ENCODE measurements at regions not wholly inside any gene's neighbourhood (a gene's known extent, or its start where the extent isn't known, plus 50 kb on each side); places are given as distances from the start of the nearest gene placed in this dataset.

DNA sequence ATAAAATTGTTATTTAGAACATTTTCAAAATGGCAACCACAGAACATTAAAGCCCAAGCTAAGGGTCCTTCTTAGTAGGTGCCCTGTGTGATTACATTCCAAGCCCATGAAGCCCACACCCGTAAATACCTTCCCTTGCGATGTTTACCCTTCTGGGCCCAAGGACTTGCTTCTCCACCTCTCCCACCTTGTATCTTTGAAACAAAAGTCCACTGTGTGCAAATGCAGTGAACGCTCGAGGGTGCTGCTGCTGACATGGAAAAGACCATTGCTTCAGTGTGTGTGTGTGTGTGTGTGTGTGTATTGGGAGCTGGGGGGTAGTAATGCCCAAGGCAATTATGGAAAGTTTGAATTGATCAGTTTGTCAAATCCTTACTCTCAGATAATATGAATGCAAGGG is 298.1 kb downstream of the TGFB2 start:
- Histone ChIP-seq H3K36me3 (ENCODE audit: control insufficient read depth, insufficient read depth, low read length, severe bottlenecking) (no peaks in the 10 kb centered on the region), H3K9ac (ENCODE audit: low read length) (no peak overlapping the region), H3K27me3 (replicated peaks; ENCODE audit: control insufficient read depth, insufficient read depth, low read length) (no peaks in the 10 kb centered on the region), H3K9me3 (ENCODE audit: control insufficient read depth, low read length) (no peaks in the 10 kb centered on the region), H3K4me1 (ENCODE audit: control insufficient read depth, insufficient read depth, low read length) (peaks cover 14% of the 10 kb centered on the region), H3K4me3 (ENCODE audit: low read length) (no peak overlapping the region)
- DNase-seq (ENCODE audit: low read depth), result no peak

DNA sequence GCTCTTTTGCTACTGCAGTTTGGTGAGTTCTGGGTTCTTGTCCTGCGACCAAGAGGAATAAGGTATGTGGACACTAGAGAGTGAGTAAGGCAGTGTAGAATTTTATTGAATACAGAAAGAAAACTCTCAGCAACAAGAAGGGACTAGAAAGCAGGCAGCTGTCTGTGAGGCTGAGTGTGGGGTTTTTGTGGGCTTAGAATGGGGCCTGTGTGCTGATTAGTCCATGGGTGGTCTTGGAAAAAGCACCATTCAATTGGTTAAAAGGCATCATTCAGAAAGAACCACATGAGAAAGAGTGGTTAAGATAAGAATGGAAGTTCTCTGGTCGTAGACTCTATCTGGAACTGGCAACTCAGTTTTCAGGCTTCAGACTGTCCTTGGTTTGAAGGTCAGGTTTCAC is 298.8 kb downstream of the TGFB2 start:
- no peak overlapping the region for H3K4me3 ChIP-seq (ENCODE audit: low read length)

DNA sequence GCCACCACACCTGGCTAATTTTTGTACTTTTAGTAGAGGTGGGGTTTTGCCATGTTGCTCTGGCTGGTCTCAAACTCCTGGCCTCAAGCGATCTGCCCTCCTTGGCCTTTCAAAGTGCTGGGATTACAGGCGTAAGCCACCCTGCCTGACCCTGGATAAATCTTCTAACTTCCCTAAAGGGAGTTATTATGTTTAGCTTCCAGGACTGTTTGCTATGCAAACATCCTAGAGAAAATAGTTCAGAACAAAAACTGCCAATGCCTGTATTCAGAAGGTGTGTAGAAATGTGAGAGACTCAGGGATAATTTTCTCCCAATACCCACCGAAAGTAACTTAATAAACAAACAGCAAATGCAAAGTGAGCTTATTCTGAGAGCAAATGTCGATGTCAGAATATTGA is 301.2 kb downstream of the TGFB2 start:
- Histone ChIP-seq H3K4me3 (ENCODE audit: low read length) (no peak overlapping the region), H3K9me3 (ENCODE audit: control insufficient read depth, low read length) (no peaks in the 10 kb centered on the region), H3K9ac (ENCODE audit: low read length) (no peak overlapping the region), H3K36me3 (ENCODE audit: control insufficient read depth, insufficient read depth, low read length, severe bottlenecking) (no peaks in the 10 kb centered on the region), H3K27me3 (replicated peaks; ENCODE audit: control insufficient read depth, insufficient read depth, low read length) (no peaks in the 10 kb centered on the region), H3K4me1 (ENCODE audit: control insufficient read depth, insufficient read depth, low read length) (peaks cover 13% of the 10 kb centered on the region)
- DNase-seq (ENCODE audit: low read depth), result no peak

More for the DNA sequence above, 298.8 kb downstream of the TGFB2 start:
- no peaks in the 10 kb centered on the region for H3K27me3 ChIP-seq (replicated peaks; ENCODE audit: control insufficient read depth, insufficient read depth, low read length)
- H3K4me1 ChIP-seq (ENCODE audit: control insufficient read depth, insufficient read depth, low read length), result peaks cover 14% of the 10 kb centered on the region
- no peak overlapping the region for H3K9ac ChIP-seq (ENCODE audit: low read length)
- no peaks in the 10 kb centered on the region for H3K9me3 ChIP-seq (ENCODE audit: control insufficient read depth, low read length)
- no peak for DNase-seq (ENCODE audit: low read depth)
- no peaks in the 10 kb centered on the region for H3K36me3 ChIP-seq (ENCODE audit: control insufficient read depth, insufficient read depth, low read length, severe bottlenecking)

DNA sequence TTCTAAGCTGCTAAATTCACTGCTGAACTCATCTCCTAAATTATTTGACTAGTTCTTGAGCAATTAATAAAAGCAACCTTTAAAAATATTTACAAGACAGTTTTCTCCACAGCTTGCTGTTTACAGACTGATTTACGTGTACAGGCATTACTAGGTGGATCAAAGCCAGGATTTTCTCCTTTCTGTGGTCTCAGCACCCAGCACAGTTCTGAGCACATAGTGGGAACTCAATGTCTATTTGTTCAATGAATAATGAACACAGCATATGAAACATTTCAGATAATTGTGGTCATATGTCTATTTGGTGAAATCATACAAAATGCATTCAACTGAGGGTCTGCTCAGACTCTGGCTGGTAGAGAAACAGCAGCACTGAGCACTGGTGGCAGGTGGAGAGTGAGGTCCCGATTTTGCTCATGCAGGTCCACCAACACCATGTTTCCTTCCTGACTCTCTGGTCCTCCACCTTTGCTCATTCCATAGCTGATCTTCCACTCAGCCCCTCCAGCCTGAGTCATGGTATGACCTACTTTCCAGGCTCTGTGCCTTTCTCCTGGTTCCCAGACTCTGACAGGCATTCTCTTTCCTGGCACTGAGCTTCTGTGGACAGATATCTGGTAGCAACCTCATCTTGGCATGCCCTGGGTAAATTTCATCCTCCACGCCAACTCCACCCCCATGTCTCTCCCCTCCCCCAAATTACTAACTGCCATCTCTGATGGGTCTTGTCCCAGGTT is 311.3 kb downstream of the TGFB2 start:
- peak; percentile 42 for DNase-seq (ENCODE audit: low read depth)
- Histone ChIP-seq H3K9me3 (ENCODE audit: control insufficient read depth, low read length) (no peaks in the 10 kb centered on the region), H3K27me3 (replicated peaks; ENCODE audit: control insufficient read depth, insufficient read depth, low read length) (no peaks in the 10 kb centered on the region), H3K4me1 (ENCODE audit: control insufficient read depth, insufficient read depth, low read length) (peaks cover 30% of the 10 kb centered on the region), H3K36me3 (ENCODE audit: control insufficient read depth, insufficient read depth, low read length, severe bottlenecking) (no peaks in the 10 kb centered on the region), H3K9ac (ENCODE audit: low read length) (no peak overlapping the region), H3K4me3 (ENCODE audit: low read length) (no peak overlapping the region)

GRCh38 chr1:218658269-218658668 is 313.1 kb downstream of the TGFB2 start:
- Histone ChIP-seq H3K4me1 (ENCODE audit: control insufficient read depth, insufficient read depth, low read length) (peaks cover 30% of the 10 kb centered on the region), H3K9me3 (ENCODE audit: control insufficient read depth, low read length) (no peaks in the 10 kb centered on the region), H3K9ac (ENCODE audit: low read length) (no peak overlapping the region), H3K4me3 (ENCODE audit: low read length) (no peak overlapping the region), H3K36me3 (ENCODE audit: control insufficient read depth, insufficient read depth, low read length, severe bottlenecking) (no peaks in the 10 kb centered on the region), H3K27me3 (replicated peaks; ENCODE audit: control insufficient read depth, insufficient read depth, low read length) (no peaks in the 10 kb centered on the region)
- DNase-seq (ENCODE audit: low read depth), result no peak

DNA sequence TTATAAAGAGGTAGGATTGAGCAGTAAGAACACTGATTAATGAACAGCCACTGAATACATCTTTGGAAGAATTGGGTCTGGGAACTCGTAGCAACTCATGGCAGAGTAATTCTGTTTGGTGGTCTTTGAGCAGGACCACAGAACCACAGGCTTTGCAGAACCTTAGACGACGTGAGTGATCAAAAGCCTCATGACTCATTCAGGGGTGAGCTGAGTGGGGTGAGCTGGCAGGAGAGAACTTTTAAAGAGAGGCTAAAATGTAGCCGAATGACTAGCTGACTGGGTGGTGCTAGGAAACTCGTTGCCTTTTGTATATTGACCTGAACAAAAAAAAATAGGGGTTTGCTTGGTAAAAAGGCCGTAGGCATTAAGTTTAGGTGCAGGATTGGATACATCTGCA is 313.8 kb downstream of the TGFB2 start:
- H3K9me3 ChIP-seq (ENCODE audit: control insufficient read depth, low read length), result no peaks in the 10 kb centered on the region
- no peaks in the 10 kb centered on the region for H3K36me3 ChIP-seq (ENCODE audit: control insufficient read depth, insufficient read depth, low read length, severe bottlenecking)
- no peak overlapping the region for H3K9ac ChIP-seq (ENCODE audit: low read length)
- DNase-seq (ENCODE audit: low read depth), result peak; percentile 58
- peaks cover 30% of the 10 kb centered on the region for H3K4me1 ChIP-seq (ENCODE audit: control insufficient read depth, insufficient read depth, low read length)
- no peaks in the 10 kb centered on the region for H3K27me3 ChIP-seq (replicated peaks; ENCODE audit: control insufficient read depth, insufficient read depth, low read length)
- H3K4me3 ChIP-seq (ENCODE audit: low read length), result no peak overlapping the region

GRCh38 chr1:218659911-218660677 is 315.0 kb downstream of the TGFB2 start:
- H3K4me1 ChIP-seq (ENCODE audit: control insufficient read depth, insufficient read depth, low read length), result peaks cover 37% of the 10 kb centered on the region
- no peak overlapping the region for H3K4me3 ChIP-seq (ENCODE audit: low read length)
- no peaks in the 10 kb centered on the region for H3K27me3 ChIP-seq (replicated peaks; ENCODE audit: control insufficient read depth, insufficient read depth, low read length)
- H3K9me3 ChIP-seq (ENCODE audit: control insufficient read depth, low read length), result no peaks in the 10 kb centered on the region
- DNase-seq (ENCODE audit: low read depth), result peak; percentile 80
- H3K9ac ChIP-seq (ENCODE audit: low read length), result peak overlapping the region; percentile 18
- H3K36me3 ChIP-seq (ENCODE audit: control insufficient read depth, insufficient read depth, low read length, severe bottlenecking), result no peaks in the 10 kb centered on the region

- Histone ChIP-seq H3K4me1 (ENCODE audit: control insufficient read depth, insufficient read depth, low read length) (peaks cover 38% of the 10 kb centered on the region), H3K4me3 (ENCODE audit: low read length) (no peak overlapping the region), H3K9me3 (ENCODE audit: control insufficient read depth, low read length) (no peaks in the 10 kb centered on the region), H3K9ac (ENCODE audit: low read length) (no peak overlapping the region), H3K36me3 (ENCODE audit: control insufficient read depth, insufficient read depth, low read length, severe bottlenecking) (no peaks in the 10 kb centered on the region), H3K27me3 (replicated peaks; ENCODE audit: control insufficient read depth, insufficient read depth, low read length) (no peaks in the 10 kb centered on the region)
- DNase-seq (ENCODE audit: low read depth), result peak; percentile 47
These were observed 315.5 kb downstream of the TGFB2 start for GRCh38 chr1:218660678-218661053.

- H3K27me3 ChIP-seq (replicated peaks; ENCODE audit: control insufficient read depth, insufficient read depth, low read length), result no peaks in the 10 kb centered on the region
- H3K4me1 ChIP-seq (ENCODE audit: control insufficient read depth, insufficient read depth, low read length), result peaks cover 38% of the 10 kb centered on the region
- no peaks in the 10 kb centered on the region for H3K36me3 ChIP-seq (ENCODE audit: control insufficient read depth, insufficient read depth, low read length, severe bottlenecking)
- H3K9me3 ChIP-seq (ENCODE audit: control insufficient read depth, low read length), result no peaks in the 10 kb centered on the region
- H3K4me3 ChIP-seq (ENCODE audit: low read length), result no peak overlapping the region
- DNase-seq (ENCODE audit: low read depth), result no peak
- no peak overlapping the region for H3K9ac ChIP-seq (ENCODE audit: low read length)
These were observed 316.3 kb downstream of the TGFB2 start for GRCh38 chr1:218661411-218661810.

DNA sequence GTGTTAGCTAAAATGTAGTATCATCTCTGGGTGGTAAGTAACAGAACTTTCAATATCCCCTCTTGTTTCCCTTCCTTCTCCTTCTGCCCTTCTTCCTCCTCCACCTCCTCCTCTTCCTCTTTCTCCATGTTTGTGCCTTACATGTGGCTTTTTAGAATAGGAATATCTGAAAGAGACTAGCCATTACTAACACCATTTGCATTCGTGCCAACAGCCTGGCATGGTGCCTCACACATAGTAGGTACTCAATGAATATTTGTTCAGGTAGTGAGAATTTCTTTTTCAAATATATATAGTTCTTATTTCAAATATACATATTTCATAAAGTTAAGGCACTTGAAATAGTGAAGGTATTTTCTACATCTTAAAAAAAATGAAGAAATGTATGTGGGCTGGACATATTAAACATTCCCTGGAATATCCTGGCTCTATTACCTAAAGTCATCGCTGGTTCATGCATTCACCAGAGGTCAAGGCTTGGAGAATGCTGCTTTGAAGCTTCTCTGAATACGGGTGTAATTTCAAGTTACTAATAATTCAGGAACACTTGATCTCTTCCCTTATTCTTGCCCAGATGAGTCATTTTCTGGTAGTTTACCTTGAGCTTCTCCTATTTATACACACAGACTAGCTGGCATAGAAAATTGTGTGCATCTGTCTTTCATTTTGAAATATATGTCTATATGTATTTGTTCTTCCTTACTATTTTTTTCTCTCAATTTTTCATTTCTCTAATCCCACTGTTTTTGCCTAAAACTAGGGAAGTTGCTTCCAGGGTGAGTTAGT is 319.4 kb downstream of the TGFB2 start:
- Histone ChIP-seq H3K9ac (ENCODE audit: low read length) (peak overlapping the region; percentile 17), H3K4me3 (ENCODE audit: low read length) (peak overlapping the region; percentile 53), H3K36me3 (ENCODE audit: control insufficient read depth, insufficient read depth, low read length, severe bottlenecking) (no peaks in the 10 kb centered on the region), H3K27me3 (replicated peaks; ENCODE audit: control insufficient read depth, insufficient read depth, low read length) (no peaks in the 10 kb centered on the region), H3K4me1 (ENCODE audit: control insufficient read depth, insufficient read depth, low read length) (peaks cover 24% of the 10 kb centered on the region), H3K9me3 (ENCODE audit: control insufficient read depth, low read length) (no peaks in the 10 kb centered on the region)
- DNase-seq (ENCODE audit: low read depth), result peak; percentile 70

- H3K9me3 ChIP-seq (ENCODE audit: control insufficient read depth, low read length), result no peaks in the 10 kb centered on the region
- peak overlapping the region; percentile 53 for H3K4me3 ChIP-seq (ENCODE audit: low read length)
- peak; percentile 73 for DNase-seq (ENCODE audit: low read depth)
- H3K9ac ChIP-seq (ENCODE audit: low read length), result peak overlapping the region; percentile 17
- H3K27me3 ChIP-seq (replicated peaks; ENCODE audit: control insufficient read depth, insufficient read depth, low read length), result no peaks in the 10 kb centered on the region
- no peaks in the 10 kb centered on the region for H3K36me3 ChIP-seq (ENCODE audit: control insufficient read depth, insufficient read depth, low read length, severe bottlenecking)
- H3K4me1 ChIP-seq (ENCODE audit: control insufficient read depth, insufficient read depth, low read length), result peaks cover 17% of the 10 kb centered on the region
These were observed 320.1 kb downstream of the TGFB2 start for GRCh38 chr1:218665221-218665620.
